ENCODE measurements at regions not wholly inside any gene's neighbourhood (a gene's known extent, or its start where the extent isn't known, plus 50 kb on each side); places are given as distances from the start of the nearest gene placed in this dataset.

- TF ChIP-seq CTCF (conservative IDR thresholded peaks at IDR 0.05; ENCODE audit: low read depth, low read length) = no peak
- TF ChIP-seq EZH2 (IDR thresholded peaks at IDR 0.05; ENCODE audit: borderline replicate concordance, low read depth, low read length, poor library complexity, severe bottlenecking) = no peak
These were observed 325.4 kb downstream of the UACA start for GRCh38 chr15:70437882-70438451.

Measured in A673 (cell line).